ENCODE measurements at regions not wholly inside any gene's neighbourhood (a gene's known extent, or its start where the extent isn't known, plus 50 kb on each side); places are given as distances from the start of the nearest gene placed in this dataset.
"Not testable (repeated sequence)": the region's sequence is repeated elsewhere in the genome, so short reads cannot be mapped to it uniquely, and the experiment has no call there.

GRCh38 chr9:1871626-1872419, 143.3 kb upstream of the SMARCA2 start:
- no peak for DNase-seq (ENCODE audit: low spot score)

- DNase-seq (ENCODE audit: low spot score), result no peak
Observed at GRCh38 chr9:1875251-1875851, 139.8 kb upstream of the SMARCA2 start.

- no peak for DNase-seq (ENCODE audit: low spot score)
Observed at GRCh38 chr9:1875921-1876448, 139.2 kb upstream of the SMARCA2 start.

GRCh38 chr9:1876891-1877496, 138.2 kb upstream of the SMARCA2 start:
- no peak for DNase-seq (ENCODE audit: low spot score)

GRCh38 chr9:1877951-1878350, 137.2 kb upstream of the SMARCA2 start:
- no peak for DNase-seq (ENCODE audit: low spot score)

- DNase-seq (ENCODE audit: low spot score), result no peak
Observed at GRCh38 chr9:1878811-1879210, 136.3 kb upstream of the SMARCA2 start.

GRCh38 chr9:1879501-1879900, 135.6 kb upstream of the SMARCA2 start:
- DNase-seq (ENCODE audit: low spot score), result no peak

GRCh38 chr9:1880038-1880565, 135.0 kb upstream of the SMARCA2 start:
- no peak for DNase-seq (ENCODE audit: low spot score)

- DNase-seq (ENCODE audit: low spot score), result no peak
Observed at GRCh38 chr9:1881708-1882295, 133.3 kb upstream of the SMARCA2 start.

GRCh38 chr9:1882711-1883403, 132.3 kb upstream of the SMARCA2 start:
- no peak for DNase-seq (ENCODE audit: low spot score)

- no peak for DNase-seq (ENCODE audit: low spot score)
Observed at GRCh38 chr9:1890201-1890600, 124.9 kb upstream of the SMARCA2 start.

- DNase-seq (ENCODE audit: low spot score), result no peak
Observed at GRCh38 chr9:1890816-1891215, 124.3 kb upstream of the SMARCA2 start.

- DNase-seq (ENCODE audit: low spot score), result not testable (repeated sequence)
Observed at GRCh38 chr9:1903080-1903704, 112.0 kb upstream of the SMARCA2 start.

- no peak for DNase-seq (ENCODE audit: low spot score)
Observed at GRCh38 chr9:1907465-1907864, 107.7 kb upstream of the SMARCA2 start.

- DNase-seq (ENCODE audit: low spot score), result no peak
Observed at GRCh38 chr9:1909322-1909721, 105.8 kb upstream of the SMARCA2 start.

GRCh38 chr9:1910269-1910811, 104.8 kb upstream of the SMARCA2 start:
- DNase-seq (ENCODE audit: low spot score), result no peak

GRCh38 chr9:1913631-1914330, 101.4 kb upstream of the SMARCA2 start:
- DNase-seq (ENCODE audit: low spot score), result no peak

GRCh38 chr9:1916095-1916494, 99.1 kb upstream of the SMARCA2 start:
- no peak for DNase-seq (ENCODE audit: low spot score)

GRCh38 chr9:1916655-1917054, 98.5 kb upstream of the SMARCA2 start:
- no peak for DNase-seq (ENCODE audit: low spot score)

- DNase-seq (ENCODE audit: low spot score), result no peak
Observed at GRCh38 chr9:1917396-1917935, 97.7 kb upstream of the SMARCA2 start.
